VCaP (cell line): ENCODE measurements at regions not wholly inside any gene's neighbourhood (a gene's known extent, or its start where the extent isn't known, plus 50 kb on each side); places are given as distances from the start of the nearest gene placed in this dataset.

Experiments used
- H3K27ac ChIP-seq: fragments of 450-650 bp; 2 replicates; pipeline ENCODE4 v1.5.1; 2017
- TF ChIP-seq, protein P1 (sequence below): fragments of 450-650 bp; conservative IDR thresholded peaks from 2 replicates; pipeline ENCODE4 v1.5.1; 2017; ENCODE audit warnings: mild to moderate bottlenecking, moderate library complexity

DNA sequence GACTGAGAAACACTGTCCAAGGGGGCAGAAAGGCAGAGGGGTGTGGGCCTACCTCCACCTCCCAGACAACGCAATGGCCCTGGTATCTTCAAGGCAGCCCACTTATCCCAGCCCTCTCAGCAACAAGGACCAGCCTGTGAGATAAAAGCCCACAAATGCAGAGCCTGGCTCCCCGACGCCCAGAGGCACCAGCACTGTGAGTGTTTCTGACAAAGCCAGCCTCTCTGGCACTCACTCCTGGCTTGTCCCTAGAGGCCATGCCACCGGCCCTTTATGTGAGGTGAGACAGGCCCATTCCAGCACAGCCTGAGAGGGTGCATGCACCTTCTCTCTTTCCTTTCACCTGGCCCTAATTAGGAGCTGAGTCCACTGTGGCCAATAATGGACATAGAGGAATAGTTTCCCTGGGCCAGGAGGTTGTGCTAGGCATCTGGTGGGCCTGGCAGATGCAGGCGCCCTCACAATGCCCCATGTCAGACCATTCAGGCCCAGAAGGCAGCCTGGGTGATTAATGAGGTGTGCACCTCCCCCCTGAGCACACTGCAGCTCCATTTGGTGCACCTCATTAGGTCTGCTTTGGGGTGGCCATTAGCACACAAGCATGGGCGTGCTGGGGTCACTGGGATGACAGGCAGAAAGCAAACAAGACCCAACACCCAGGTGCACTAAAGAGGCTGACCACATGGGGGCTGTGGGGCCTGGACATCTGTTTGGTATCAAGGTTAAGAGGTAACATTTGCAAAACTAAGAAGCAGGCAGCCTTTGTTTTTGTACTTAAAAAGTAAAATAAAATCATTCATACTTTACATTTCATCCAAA, 176.0 kb downstream of the MED10 start:
- TF ChIP-seq, protein P1, sequence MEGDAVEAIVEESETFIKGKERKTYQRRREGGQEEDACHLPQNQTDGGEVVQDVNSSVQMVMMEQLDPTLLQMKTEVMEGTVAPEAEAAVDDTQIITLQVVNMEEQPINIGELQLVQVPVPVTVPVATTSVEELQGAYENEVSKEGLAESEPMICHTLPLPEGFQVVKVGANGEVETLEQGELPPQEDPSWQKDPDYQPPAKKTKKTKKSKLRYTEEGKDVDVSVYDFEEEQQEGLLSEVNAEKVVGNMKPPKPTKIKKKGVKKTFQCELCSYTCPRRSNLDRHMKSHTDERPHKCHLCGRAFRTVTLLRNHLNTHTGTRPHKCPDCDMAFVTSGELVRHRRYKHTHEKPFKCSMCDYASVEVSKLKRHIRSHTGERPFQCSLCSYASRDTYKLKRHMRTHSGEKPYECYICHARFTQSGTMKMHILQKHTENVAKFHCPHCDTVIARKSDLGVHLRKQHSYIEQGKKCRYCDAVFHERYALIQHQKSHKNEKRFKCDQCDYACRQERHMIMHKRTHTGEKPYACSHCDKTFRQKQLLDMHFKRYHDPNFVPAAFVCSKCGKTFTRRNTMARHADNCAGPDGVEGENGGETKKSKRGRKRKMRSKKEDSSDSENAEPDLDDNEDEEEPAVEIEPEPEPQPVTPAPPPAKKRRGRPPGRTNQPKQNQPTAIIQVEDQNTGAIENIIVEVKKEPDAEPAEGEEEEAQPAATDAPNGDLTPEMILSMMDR = peak; percentile 39
- H3K27ac ChIP-seq = no peak overlapping the region

- TF ChIP-seq, protein P1 = no peak
- H3K27ac ChIP-seq = no peak overlapping the region
Measured at GRCh38 chr5:6201631-6202030, 176.7 kb downstream of the MED10 start.

DNA sequence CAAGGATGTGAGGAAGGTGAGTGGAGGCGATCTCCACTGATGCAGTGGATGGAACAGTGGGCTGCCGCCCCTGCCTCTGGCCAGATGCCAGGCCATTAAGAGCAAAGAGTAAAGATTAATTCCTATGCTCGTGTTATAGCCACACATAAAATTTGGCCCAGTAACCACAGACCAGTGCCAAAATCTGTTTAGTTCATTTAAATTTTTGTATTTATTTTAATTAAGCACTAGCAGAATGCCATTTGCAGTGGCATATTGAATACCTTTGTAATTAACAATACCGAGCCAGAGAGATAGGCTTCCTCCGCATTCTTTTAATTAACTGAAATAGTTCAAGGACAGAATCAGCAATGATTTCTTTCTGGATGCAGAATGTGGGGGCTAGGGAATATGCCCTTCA, 179.8 kb downstream of the MED10 start:
- H3K27ac ChIP-seq = no peak overlapping the region
- TF ChIP-seq, protein P1 = no peak

- TF ChIP-seq, protein P1 = no peak
- H3K27ac ChIP-seq = peak overlapping the region; percentile 80; the same call in 1 of the 2 replicates
Measured at GRCh38 chr5:6197427-6197826, 180.9 kb downstream of the MED10 start.

- H3K27ac ChIP-seq = peak overlapping the region; percentile 80
- TF ChIP-seq, protein P1 = no peak
Measured at GRCh38 chr5:6195711-6196358, 182.5 kb downstream of the MED10 start.

GRCh38 chr5:6194906-6195612, 183.3 kb downstream of the MED10 start:
- peak overlapping the region; percentile 80 for H3K27ac ChIP-seq
- TF ChIP-seq, protein P1 = no peak

DNA sequence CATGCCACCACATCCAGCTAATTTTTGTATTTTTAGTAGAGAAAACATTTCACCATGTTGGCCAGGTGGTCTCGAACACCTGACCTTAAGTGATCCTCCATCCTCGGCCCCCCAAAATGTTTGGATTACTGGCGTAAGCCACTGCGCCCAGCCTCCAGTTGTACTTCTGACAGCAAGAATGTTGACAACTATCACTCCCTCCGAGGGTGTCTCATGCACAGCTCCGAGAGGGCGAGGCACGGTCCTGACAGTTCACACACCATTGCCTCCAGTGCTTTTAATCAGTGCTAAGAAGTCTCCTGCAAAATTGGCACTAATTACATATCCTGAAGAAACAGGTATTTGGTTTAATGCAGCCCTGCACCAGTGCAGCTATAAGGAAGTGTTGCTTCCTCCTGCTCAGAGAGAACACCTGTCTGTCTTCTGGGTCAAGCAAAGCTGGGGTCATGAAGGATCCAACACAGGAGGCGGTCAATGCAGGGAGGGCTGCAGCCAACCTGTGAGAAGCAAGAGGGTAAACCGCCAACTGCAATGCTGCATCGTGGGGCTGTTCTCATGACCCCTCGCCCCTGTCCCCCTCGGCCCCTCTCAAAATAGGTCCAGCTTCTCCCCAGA, 184.0 kb downstream of the MED10 start:
- H3K27ac ChIP-seq = peak overlapping the region; percentile 80
- TF ChIP-seq, protein P1 = no peak
